Skeletal muscle tissue (tissue), 3 donors: ENCODE measurements at regions not wholly inside any gene's neighbourhood (a gene's known extent, or its start where the extent isn't known, plus 50 kb on each side); places are given as distances from the start of the nearest gene placed in this dataset.
A peak's percentile ranks its signal among the peaks of the same experiment; 100 is the strongest.
"Not testable (repeated sequence)": the region's sequence is repeated elsewhere in the genome, so short reads cannot be mapped to it uniquely, and the experiment has no call there.

Experiments
- H3K27ac ChIP-seq: one replicate; pipeline ENCODE4 v1.7.0; 2013; ENCODE audit warnings: mild to moderate bottlenecking, low read depth, low read length, inconsistent platforms
- H3K27me3 ChIP-seq, 3 donors: one replicate each; pipeline ENCODE4 v1.7.0; 2013; ENCODE audit warnings: low read length in 3 of 3; ENCODE audit not compliant: control insufficient read depth in 3 of 3, insufficient read depth in 3 of 3
- H3K36me3 ChIP-seq, 3 donors: one replicate each; pipeline ENCODE4 v1.7.0; 2013; ENCODE audit warnings: low read length in 3 of 3; ENCODE audit not compliant: control insufficient read depth in 3 of 3, insufficient read depth in 3 of 3
- H3K4me1 ChIP-seq, 3 donors: one replicate each; pipeline ENCODE4 v1.7.0; 2013; ENCODE audit warnings: low read length in 3 of 3, mild to moderate bottlenecking in 3 of 3; ENCODE audit not compliant: control insufficient read depth in 3 of 3, insufficient read depth in 3 of 3
- H3K4me3 ChIP-seq, 3 donors: one replicate each; pipeline ENCODE4 v1.7.0; 2013; ENCODE audit warnings: low read length in 3 of 3
- H3K9ac ChIP-seq, 3 donors: one replicate each; pipeline ENCODE4 v1.7.0; 2013; ENCODE audit warnings: low read length in 3 of 3, mild to moderate bottlenecking in 3 of 3, moderate library complexity in 2 of 3, low read depth in 1 of 3
- H3K9me3 ChIP-seq, 3 donors: one replicate each; pipeline ENCODE4 v1.7.0; 2013; ENCODE audit warnings: low read length in 3 of 3; ENCODE audit not compliant: control insufficient read depth in 3 of 3
- donor health status: Osteomylitis.

- no peaks in the 10 kb centered on the region for H3K27me3 ChIP-seq
- no peak overlapping the region for H3K4me3 ChIP-seq
- H3K9me3 ChIP-seq: no peaks in the 10 kb centered on the region
- peaks cover 12 to 16% (median 13%) of the 10 kb centered on the region in 3 donors for H3K4me1 ChIP-seq
- H3K36me3 ChIP-seq: no peaks in the 10 kb centered on the region
- H3K9ac ChIP-seq: no peak overlapping the region
- H3K27ac ChIP-seq: no peak overlapping the region
Measured at GRCh38 chr10:44573821-44574220, 188.9 kb upstream of the CXCL12 start.

- H3K27ac ChIP-seq: no peak overlapping the region
- H3K4me1 ChIP-seq: peaks cover 9 to 15% (median 9%) of the 10 kb centered on the region in 3 donors
- no peak overlapping the region for H3K4me3 ChIP-seq
- H3K27me3 ChIP-seq: no peaks in the 10 kb centered on the region
- no peaks in the 10 kb centered on the region for H3K9me3 ChIP-seq
- H3K9ac ChIP-seq: no peak overlapping the region
- H3K36me3 ChIP-seq: no peaks in the 10 kb centered on the region
Measured at GRCh38 chr10:44574596-44575480, 189.9 kb upstream of the CXCL12 start.

GRCh38 chr10:44575601-44576380 is 190.9 kb upstream of the CXCL12 start:
- H3K27me3 ChIP-seq: no peaks in the 10 kb centered on the region
- peaks cover 4 to 10% (median 4%) of the 10 kb centered on the region in 3 donors for H3K4me1 ChIP-seq
- no peaks in the 10 kb centered on the region for H3K36me3 ChIP-seq
- H3K9me3 ChIP-seq: no peaks in the 10 kb centered on the region
- no peak overlapping the region for H3K4me3 ChIP-seq
- no peak overlapping the region for H3K9ac ChIP-seq
- H3K27ac ChIP-seq: peak overlapping the region; percentile 69

DNA sequence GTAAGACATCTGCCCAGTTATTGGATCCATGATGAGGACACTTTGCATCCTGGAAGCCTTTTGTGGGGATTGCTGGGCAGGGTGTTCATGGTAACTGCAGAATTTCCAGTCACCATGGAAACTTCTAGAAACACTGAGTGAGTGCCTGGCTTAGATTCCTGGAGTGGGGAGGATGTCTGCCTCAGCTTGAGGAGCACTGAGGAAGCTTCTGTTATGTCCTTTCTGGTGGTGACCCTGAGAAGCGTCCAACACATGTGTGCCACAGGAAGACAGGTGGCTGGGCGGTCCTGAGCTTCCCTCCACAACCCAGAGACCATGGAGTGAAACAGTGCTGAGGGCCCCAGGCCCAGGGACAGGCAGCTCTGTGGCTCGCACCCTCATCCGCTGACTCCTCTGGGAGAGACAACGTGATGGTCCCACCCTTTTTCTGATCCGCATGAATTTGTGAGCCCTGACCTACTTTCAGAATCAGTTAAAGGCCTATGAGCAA is 191.8 kb upstream of the CXCL12 start:
- peaks cover 4 to 10% (median 4%) of the 10 kb centered on the region in 3 donors for H3K4me1 ChIP-seq
- H3K36me3 ChIP-seq: no peaks in the 10 kb centered on the region
- H3K9ac ChIP-seq: no peak overlapping the region
- no peaks in the 10 kb centered on the region for H3K27me3 ChIP-seq
- no peak overlapping the region for H3K4me3 ChIP-seq
- H3K27ac ChIP-seq: peak overlapping the region; percentile 69
- H3K9me3 ChIP-seq: no peaks in the 10 kb centered on the region

DNA sequence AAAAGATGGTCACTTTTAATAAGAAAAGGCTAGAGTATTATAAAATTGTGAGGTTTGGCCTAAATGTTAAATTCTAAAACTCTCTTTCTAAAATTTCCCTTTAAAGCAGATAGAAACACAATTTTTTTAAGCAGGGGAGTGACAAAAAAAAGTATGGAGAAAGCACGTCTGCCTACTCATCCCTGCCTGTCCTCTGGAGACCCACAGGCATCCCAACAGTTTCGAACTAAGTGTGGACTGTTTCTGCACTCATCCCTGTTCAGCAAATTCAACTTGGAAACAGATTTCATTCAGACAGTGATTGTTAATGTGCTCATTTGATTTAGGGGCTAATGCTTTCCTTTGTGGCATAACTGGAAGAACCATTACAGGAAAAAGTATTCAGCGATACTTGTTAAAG is 192.6 kb upstream of the CXCL12 start:
- H3K9me3 ChIP-seq: no peaks in the 10 kb centered on the region
- no peak overlapping the region for H3K4me3 ChIP-seq
- no peaks in the 10 kb centered on the region for H3K27me3 ChIP-seq
- no peaks in the 10 kb centered on the region for H3K36me3 ChIP-seq
- H3K9ac ChIP-seq: no peak overlapping the region
- H3K27ac ChIP-seq: peak overlapping the region; percentile 69
- peaks cover 4 to 10% (median 4%) of the 10 kb centered on the region in 3 donors for H3K4me1 ChIP-seq

- H3K9me3 ChIP-seq: no peaks in the 10 kb centered on the region
- no peaks in the 10 kb centered on the region for H3K36me3 ChIP-seq
- H3K9ac ChIP-seq: no peak overlapping the region
- H3K4me1 ChIP-seq: peaks cover 4 to 10% (median 4%) of the 10 kb centered on the region in 3 donors
- H3K27ac ChIP-seq: peak overlapping the region; percentile 69
- no peak overlapping the region for H3K4me3 ChIP-seq
- H3K27me3 ChIP-seq: no peaks in the 10 kb centered on the region
Measured at GRCh38 chr10:44578271-44578670, 193.4 kb upstream of the CXCL12 start.

- not testable (repeated sequence) for H3K4me1 ChIP-seq, H3K36me3 ChIP-seq, H3K9ac ChIP-seq
Measured at GRCh38 chr10:44578963-44579362, 194.1 kb upstream of the CXCL12 start.

GRCh38 chr10:44581996-44582395 is 197.1 kb upstream of the CXCL12 start:
- Histone ChIP-seq H3K9me3 (no peaks in the 10 kb centered on the region), H3K4me3 (no peak overlapping the region), H3K27me3 (no peaks in the 10 kb centered on the region), H3K36me3 (no peaks in the 10 kb centered on the region), H3K9ac (no peak overlapping the region), H3K27ac (no peak overlapping the region), H3K4me1 (peaks cover under 1 to 5% (median 4%) of the 10 kb centered on the region in 3 donors)

More at GRCh38 chr10:44578963-44579362, 194.1 kb upstream of the CXCL12 start:
- H3K9me3 ChIP-seq, H3K4me3 ChIP-seq, H3K27ac ChIP-seq, H3K27me3 ChIP-seq: not testable (repeated sequence)

DNA sequence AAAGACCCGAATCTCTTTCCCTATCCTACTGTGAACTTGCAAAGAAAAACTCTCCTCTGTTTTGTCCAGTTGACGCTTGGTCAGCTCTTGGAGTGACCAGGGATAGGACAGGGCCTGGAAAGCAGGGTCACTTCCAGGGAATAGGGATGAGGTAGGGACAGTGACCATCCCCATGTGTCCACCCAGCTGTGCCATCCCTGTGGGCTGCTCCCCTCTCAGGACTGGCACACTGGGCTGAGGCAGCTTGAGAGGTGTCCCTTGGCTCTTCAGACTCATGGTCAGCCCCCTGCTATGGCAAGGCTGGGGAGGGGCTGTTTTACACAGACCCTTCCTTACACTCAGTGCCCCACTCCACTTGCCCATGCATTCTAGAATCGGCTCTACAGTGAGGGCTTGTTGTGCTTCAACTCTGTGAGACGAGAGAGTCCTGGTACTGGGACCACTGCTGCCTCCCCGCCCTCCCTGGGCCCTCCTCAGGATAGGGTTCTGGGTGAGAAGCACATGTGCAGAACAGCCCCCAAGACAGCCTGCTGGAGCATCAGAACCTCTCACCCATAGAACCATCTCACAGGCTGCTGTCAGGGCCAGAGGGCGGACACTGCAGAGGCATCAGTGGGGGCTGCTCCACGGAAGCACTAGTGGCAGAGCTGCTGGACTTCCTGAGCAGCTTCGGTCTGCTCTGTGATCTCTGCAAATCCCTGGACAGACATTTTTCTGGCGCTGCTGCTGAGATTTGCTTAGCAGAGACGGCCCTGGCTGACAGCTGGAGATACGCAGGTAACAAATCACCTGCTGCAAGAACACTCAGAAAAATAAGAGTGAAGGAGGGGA is 202.8 kb upstream of the CXCL12 start:
- no peak overlapping the region for H3K4me3 ChIP-seq
- no peaks in the 10 kb centered on the region for H3K9me3 ChIP-seq
- H3K27ac ChIP-seq: no peak overlapping the region
- H3K36me3 ChIP-seq: no peaks in the 10 kb centered on the region
- H3K4me1 ChIP-seq: no peaks in the 10 kb centered on the region
- no peak overlapping the region for H3K9ac ChIP-seq
- no peaks in the 10 kb centered on the region for H3K27me3 ChIP-seq
